GM23248 (cell line): ENCODE measurements at regions not wholly inside any gene's neighbourhood (a gene's known extent, or its start where the extent isn't known, plus 50 kb on each side); places are given as distances from the start of the nearest gene placed in this dataset.
A peak's percentile ranks its signal among the peaks of the same experiment; 100 is the strongest.
"Not testable (repeated sequence)": the region's sequence is repeated elsewhere in the genome, so short reads cannot be mapped to it uniquely, and the experiment has no call there.

Experiments
- DNase-seq: peaks from one replicate; pipeline ENCODE4 v3.0.0-alpha.2; 2015
- H2AFZ ChIP-seq: fragments of 200-600 bp; sonication (generic); 2 replicates; pipeline ENCODE4 v1.6.1; 2016; ENCODE audit warnings: antibody characterized with exemption
- H3F3A ChIP-seq: fragments of 200-600 bp; sonication (generic); 2 replicates; pipeline ENCODE4 v1.6.1; 2016; ENCODE audit warnings: mild to moderate bottlenecking, antibody characterized with exemption, mixed run types; ENCODE audit not compliant: insufficient read depth
- H3K27ac ChIP-seq: fragments of 200-600 bp; sonication (generic); 2 replicates; pipeline ENCODE4 v1.5.1; 2016; ENCODE audit warnings: mild to moderate bottlenecking
- H3K27me3 ChIP-seq: fragments of 200-600 bp; sonication (generic); replicated peaks from 2 replicates; pipeline ENCODE4 v1.6.1; 2016; ENCODE audit warnings: mild to moderate bottlenecking; ENCODE audit not compliant: insufficient read depth
- H3K36me3 ChIP-seq: fragments of 200-600 bp; sonication (generic); 2 replicates; pipeline ENCODE4 v1.6.1; 2016; ENCODE audit warnings: low read depth, mild to moderate bottlenecking
- H3K4me1 ChIP-seq: fragments of 200-600 bp; sonication (generic); 2 replicates; pipeline ENCODE4 v1.6.1; 2016; ENCODE audit warnings: mild to moderate bottlenecking; ENCODE audit not compliant: insufficient read depth
- H3K4me2 ChIP-seq: fragments of 200-600 bp; sonication (generic); one replicate; pipeline ENCODE4 v1.6.1; 2016; ENCODE audit warnings: mild to moderate bottlenecking; ENCODE audit not compliant: unreplicated experiment
- H3K4me3 ChIP-seq: fragments of 200-600 bp; sonication (generic); 2 replicates; pipeline ENCODE4 v1.5.1; 2016; ENCODE audit warnings: mild to moderate bottlenecking
- H3K79me2 ChIP-seq: fragments of 200-600 bp; sonication (generic); 2 replicates; pipeline ENCODE4 v1.6.1; 2016; ENCODE audit warnings: mild to moderate bottlenecking; ENCODE audit not compliant: insufficient read depth
- H3K9ac ChIP-seq: fragments of 200-600 bp; sonication (generic); 2 replicates; pipeline ENCODE4 v1.6.1; 2016; ENCODE audit warnings: mild to moderate bottlenecking
- H3K9me2 ChIP-seq: fragments of 200-600 bp; sonication (generic); 2 replicates; pipeline ENCODE4 v1.6.1; 2016; ENCODE audit warnings: mixed run types, mild to moderate bottlenecking, moderate library complexity; ENCODE audit not compliant: insufficient read depth
- H3K9me3 ChIP-seq: fragments of 200-600 bp; sonication (generic); one replicate; pipeline ENCODE4 v1.6.1; 2017; ENCODE audit warnings: low read depth
- H4K20me1 ChIP-seq: fragments of 200-600 bp; sonication (generic); 2 replicates; pipeline ENCODE4 v1.6.0; 2016; ENCODE audit not compliant: insufficient read depth
- EZH2 ChIP-seq: fragments of 200-600 bp; sonication (generic); IDR thresholded peaks from 2 replicates; pipeline ENCODE4 v1.6.1; 2018; ENCODE audit warnings: antibody characterized with exemption, mild to moderate bottlenecking; ENCODE audit not compliant: insufficient read depth, poor library complexity, severe bottlenecking
- EZH2phosphoT487 ChIP-seq: fragments of 200-600 bp; sonication (generic); IDR thresholded peaks from 2 replicates; pipeline ENCODE4 v1.6.1; 2018; ENCODE audit warnings: antibody characterized with exemption, moderate library complexity, mild to moderate bottlenecking, low read depth; ENCODE audit not compliant: insufficient read depth
- WGBS, 2 experiments: methylation state at CpG; one replicate each; pipeline ENCODE4 v1.1.6; 2015 to 2017; ENCODE audit warnings: low lambda C conversion rate in 2 of 2, low coverage in 1 of 2; ENCODE audit errors: missing lambda C conversion rate in 2 of 2; 5-methylcytosine and 5-hydroxymethylcytosine counted together
- in situ Hi-C: fragments of 300-500 bp; cut with MboI; formaldehyde crosslinking; loops from 2 replicates; pipeline ENCODE4 v1.15.0; 2020

DNA sequence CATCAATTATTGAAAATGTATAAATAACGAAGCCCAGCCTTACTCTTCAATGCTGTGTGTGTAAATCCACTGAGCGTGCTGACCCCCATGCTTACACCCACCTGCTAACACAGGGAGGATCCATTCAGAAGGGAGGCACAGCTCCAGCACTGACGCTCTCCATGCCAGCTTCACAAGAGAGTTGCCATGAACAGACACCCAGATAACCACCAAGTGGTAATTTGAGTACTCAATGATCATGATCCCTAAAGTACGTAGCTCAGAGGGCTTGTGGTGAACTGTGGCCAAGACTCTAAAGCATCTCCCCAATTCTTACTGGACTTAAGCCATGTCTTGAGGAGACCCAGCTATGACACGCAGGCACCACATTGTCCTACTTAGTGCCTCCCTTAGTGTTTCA lies 98.7 kb downstream of the IGLL1 start:
- H3K79me2 ChIP-seq: no peaks in the 10 kb centered on the region
- no peaks in the 10 kb centered on the region for H3K9me2 ChIP-seq
- H3K27me3 ChIP-seq: peaks cover 9% of the 10 kb centered on the region
- no peak overlapping the region for H2AFZ ChIP-seq
- DNase-seq: no peak
- H3K9me3 ChIP-seq: no peaks in the 10 kb centered on the region
- no peaks in the 10 kb centered on the region for H3K36me3 ChIP-seq
- no peaks in the 10 kb centered on the region for H3K4me1 ChIP-seq
- H3K9ac ChIP-seq: no peak overlapping the region
- 33 to 39% methylated on average over 5 of the region's 5 CpGs for WGBS, 2 experiments
- H4K20me1 ChIP-seq: no peaks in the 10 kb centered on the region
- no peak overlapping the region for H3K27ac ChIP-seq
- H3K4me2 ChIP-seq: no peak overlapping the region
- H3F3A ChIP-seq: no peaks in the 10 kb centered on the region
- no peak overlapping the region for H3K4me3 ChIP-seq
- in situ Hi-C loops: no loop called here
- TF ChIP-seq EZH2phosphoT487: no peak
- no peak for TF ChIP-seq EZH2

DNA sequence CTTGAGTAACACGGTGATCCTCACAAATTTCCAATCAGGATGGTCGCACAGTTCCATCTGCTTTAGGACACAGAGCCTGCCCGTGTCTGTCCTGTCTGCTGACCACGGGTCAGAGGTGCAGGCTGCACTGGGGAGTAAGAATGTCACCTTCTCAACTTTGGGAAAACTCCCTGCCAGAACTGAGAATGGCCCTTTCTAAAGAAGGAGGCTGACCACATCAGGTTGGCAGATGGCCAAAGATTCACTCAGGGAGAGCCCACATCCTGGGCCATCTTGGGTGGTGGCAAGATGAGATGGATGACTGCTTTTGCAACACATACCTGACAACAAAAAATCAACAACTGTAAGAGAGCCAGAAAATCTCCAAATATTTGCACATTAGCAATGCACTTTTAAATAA lies 101.9 kb downstream of the IGLL1 start:
- H3K79me2 ChIP-seq: no peaks in the 10 kb centered on the region
- H2AFZ ChIP-seq: no peak overlapping the region
- H3K27me3 ChIP-seq: peaks cover 9% of the 10 kb centered on the region
- no peak overlapping the region for H3K27ac ChIP-seq
- H3F3A ChIP-seq: no peaks in the 10 kb centered on the region
- H3K4me1 ChIP-seq: no peaks in the 10 kb centered on the region
- TF ChIP-seq EZH2phosphoT487: no peak
- TF ChIP-seq EZH2: no peak
- H4K20me1 ChIP-seq: no peaks in the 10 kb centered on the region
- H3K4me3 ChIP-seq: no peak overlapping the region
- no peak overlapping the region for H3K4me2 ChIP-seq
- H3K9ac ChIP-seq: no peak overlapping the region
- no peak for DNase-seq
- H3K36me3 ChIP-seq: no peaks in the 10 kb centered on the region
- 77 to 78% methylated on average over 4 of the region's 4 CpGs for WGBS, 2 experiments
- in situ Hi-C loops: no loop called here
- no peaks in the 10 kb centered on the region for H3K9me2 ChIP-seq
- H3K9me3 ChIP-seq: no peaks in the 10 kb centered on the region

DNA sequence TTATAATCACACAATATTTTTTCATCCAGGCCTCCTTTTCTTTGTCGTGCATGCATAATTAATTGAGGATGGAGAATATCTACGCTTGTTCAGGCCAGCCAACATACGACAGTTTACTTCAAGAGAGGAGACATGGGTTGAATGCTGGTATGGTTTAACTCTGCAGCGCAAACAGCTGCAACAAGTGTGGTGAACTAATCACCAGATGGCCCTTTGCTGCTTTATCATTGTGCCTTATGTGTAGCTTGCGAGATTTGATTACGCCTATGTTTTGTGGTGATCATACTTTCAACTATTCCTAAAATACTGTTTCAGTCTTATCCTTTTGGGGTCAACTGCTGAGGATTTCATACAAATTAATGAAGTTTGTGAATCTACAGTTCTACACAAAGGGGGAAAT lies 105.6 kb downstream of the IGLL1 start:
- H3K9me2 ChIP-seq, H4K20me1 ChIP-seq, H3K79me2 ChIP-seq, H2AFZ ChIP-seq, H3K27ac ChIP-seq, H3K4me3 ChIP-seq, DNase-seq, in situ Hi-C loops, H3F3A ChIP-seq, H3K4me1 ChIP-seq, H3K27me3 ChIP-seq, H3K9me3 ChIP-seq, H3K4me2 ChIP-seq, H3K9ac ChIP-seq, H3K36me3 ChIP-seq: not testable (repeated sequence)
- WGBS, 2 experiments: 53 to 55% methylated on average over 6 of the region's 6 CpGs

DNA sequence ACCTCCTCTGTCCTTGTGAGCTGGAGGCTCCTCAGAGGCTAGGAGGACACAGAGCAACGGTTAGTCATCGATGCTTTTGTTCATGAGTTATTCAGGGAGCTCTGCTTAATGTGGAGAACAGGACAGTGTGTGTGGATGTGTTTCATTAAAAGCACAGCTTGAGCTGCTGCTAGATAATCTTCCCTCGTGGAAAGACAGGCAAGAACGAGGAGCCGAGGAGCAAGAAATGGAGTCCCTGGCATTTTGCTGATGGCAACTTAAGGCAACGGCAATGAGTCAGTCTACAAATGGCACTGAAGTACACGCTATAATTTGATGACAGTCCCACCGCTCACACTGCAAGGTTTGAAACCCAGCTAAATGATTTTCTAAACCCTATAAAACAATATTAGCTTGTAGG lies 106.2 kb downstream of the IGLL1 start:
- Histone ChIP-seq H3K79me2 (no peaks in the 10 kb centered on the region), H4K20me1 (no peaks in the 10 kb centered on the region), H3K4me3 (no peak overlapping the region), H3K27me3 (no peaks in the 10 kb centered on the region), H3K9me2 (no peaks in the 10 kb centered on the region), H3F3A (no peaks in the 10 kb centered on the region), H3K4me2 (no peak overlapping the region), H3K9me3 (no peaks in the 10 kb centered on the region), H2AFZ (no peak overlapping the region), H3K9ac (no peak overlapping the region), H3K36me3 (no peaks in the 10 kb centered on the region), H3K4me1 (no peaks in the 10 kb centered on the region), H3K27ac (no peak overlapping the region)
- 21 to 27% methylated on average over 8 of the region's 8 CpGs for WGBS, 2 experiments
- TF ChIP-seq EZH2: no peak
- TF ChIP-seq EZH2phosphoT487: no peak
- peak; percentile 9 for DNase-seq
- in situ Hi-C loops: no loop called here

DNA sequence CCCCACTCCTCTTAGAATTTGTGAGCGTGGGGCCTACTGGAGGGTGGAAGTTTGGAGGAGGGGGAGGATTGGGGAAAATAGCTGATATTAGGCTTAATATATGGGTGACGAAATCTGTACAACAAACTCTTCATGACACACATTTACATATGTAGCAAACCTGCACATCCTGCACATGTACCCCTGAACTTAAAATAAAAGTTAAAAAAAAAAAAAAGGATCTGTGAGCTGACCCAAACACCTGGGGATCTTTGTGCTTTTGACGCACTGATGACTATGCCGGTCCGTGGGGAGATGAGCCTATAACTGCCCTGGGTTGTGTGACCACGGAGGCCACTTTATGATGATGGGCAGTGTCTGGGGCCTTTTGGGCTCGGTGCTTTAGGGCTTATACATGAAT lies 107.7 kb downstream of the IGLL1 start:
- H4K20me1 ChIP-seq, H3K4me3 ChIP-seq, DNase-seq, H3K36me3 ChIP-seq, H3K27me3 ChIP-seq, H3K4me1 ChIP-seq, in situ Hi-C loops, H3K79me2 ChIP-seq, H3K4me2 ChIP-seq, H3F3A ChIP-seq, H3K27ac ChIP-seq, H3K9me2 ChIP-seq, H3K9me3 ChIP-seq, H3K9ac ChIP-seq, H2AFZ ChIP-seq: not testable (repeated sequence)
- 55 to 60% methylated on average over 7 of the region's 7 CpGs for WGBS, 2 experiments
